DOHH2 (cell line): ENCODE measurements at regions not wholly inside any gene's neighbourhood (a gene's known extent, or its start where the extent isn't known, plus 50 kb on each side); places are given as distances from the start of the nearest gene placed in this dataset.

Experiments
- H3F3A ChIP-seq: fragments of 200-600 bp; sonication (generic), shearing (Covaris generic); 2 replicates; pipeline ENCODE4 v1.6.0; 2016; ENCODE audit warnings: antibody characterized with exemption, mild to moderate bottlenecking; ENCODE audit not compliant: control insufficient read depth, insufficient read depth
- H3K27ac ChIP-seq: fragments of 200-600 bp; sonication (generic); 2 replicates; pipeline ENCODE4 v1.5.1; 2014; ENCODE audit warnings: low read depth, mild to moderate bottlenecking, low read length, moderate library complexity
- H3K27me3 ChIP-seq: fragments of 200-600 bp; sonication (generic); 2 replicates; pipeline ENCODE4 v1.6.1; 2014; ENCODE audit warnings: mild to moderate bottlenecking, low read length, mixed read lengths; ENCODE audit not compliant: control insufficient read depth
- H3K36me3 ChIP-seq: fragments of 200-600 bp; sonication (generic); 2 replicates; pipeline ENCODE4 v1.6.1; 2014; ENCODE audit warnings: mild to moderate bottlenecking, low read length, moderate library complexity, mixed read lengths; ENCODE audit not compliant: control insufficient read depth
- H3K4me1 ChIP-seq: fragments of 200-600 bp; sonication (generic); 2 replicates; pipeline ENCODE4 v1.6.1; 2014; ENCODE audit warnings: mild to moderate bottlenecking, low read length, mixed read lengths; ENCODE audit not compliant: control insufficient read depth
- H3K4me2 ChIP-seq: fragments of 200-600 bp; sonication (generic); 2 replicates; pipeline ENCODE4 v1.6.0; 2014; ENCODE audit warnings: mild to moderate bottlenecking, low read length, moderate library complexity
- H3K4me3 ChIP-seq: fragments of 200-600 bp; sonication (generic); 2 replicates; pipeline ENCODE4 v1.5.1; 2014; ENCODE audit warnings: mild to moderate bottlenecking, low read length, mixed read lengths
- H3K79me2 ChIP-seq: fragments of 200-600 bp; sonication (generic); 2 replicates; pipeline ENCODE4 v1.6.1; 2014; ENCODE audit warnings: mild to moderate bottlenecking, low read length, mixed read lengths; ENCODE audit not compliant: control insufficient read depth
- H3K9me2 ChIP-seq: fragments of 200-600 bp; sonication (generic); replicated peaks from 2 replicates; pipeline ENCODE4 v1.6.1; 2014; ENCODE audit warnings: mild to moderate bottlenecking, low read length, mixed read lengths; ENCODE audit not compliant: control insufficient read depth
- H3K9me3 ChIP-seq: fragments of 200-600 bp; sonication (generic); 2 replicates; pipeline ENCODE4 v1.6.1; 2014; ENCODE audit warnings: antibody characterized with exemption, low read length, mixed read lengths; ENCODE audit not compliant: control insufficient read depth, insufficient read depth
- H4K20me1 ChIP-seq: fragments of 200-600 bp; sonication (generic); 2 replicates; pipeline ENCODE4 v1.6.0; 2014; ENCODE audit warnings: low read depth, mild to moderate bottlenecking, antibody characterized with exemption, low read length, moderate library complexity; ENCODE audit not compliant: control insufficient read depth, insufficient read depth
- CTCF ChIP-seq: fragments of 200-600 bp; sonication (generic); IDR thresholded peaks from one replicate; pipeline ENCODE4 v1.5.1; 2014; ENCODE audit warnings: antibody characterized with exemption, mild to moderate bottlenecking, low read depth, low read length; ENCODE audit not compliant: poor library complexity, severe bottlenecking
- EZH2phosphoT487 ChIP-seq: fragments of 200-600 bp; sonication (generic); IDR thresholded peaks from 2 replicates; pipeline ENCODE4 v1.6.1; 2017; ENCODE audit warnings: borderline replicate concordance, mild to moderate bottlenecking, antibody characterized with exemption, low read length, moderate library complexity, mixed read lengths

- H3F3A ChIP-seq = no peaks in the 10 kb centered on the region
- H3K4me2 ChIP-seq = no peak overlapping the region
- H3K9me2 ChIP-seq = no peaks in the 10 kb centered on the region
- no peaks in the 10 kb centered on the region for H3K36me3 ChIP-seq
- no peak overlapping the region for H3K4me3 ChIP-seq
- H4K20me1 ChIP-seq = no peaks in the 10 kb centered on the region
- no peaks in the 10 kb centered on the region for H3K9me3 ChIP-seq
- TF ChIP-seq EZH2phosphoT487 (no peak), CTCF (no peak)
- no peaks in the 10 kb centered on the region for H3K79me2 ChIP-seq
- H3K27ac ChIP-seq = no peak overlapping the region
- no peaks in the 10 kb centered on the region for H3K4me1 ChIP-seq
- H3K27me3 ChIP-seq = no peaks in the 10 kb centered on the region
Observed at GRCh38 chr5:152329207-152329606, 75.9 kb downstream of the NMUR2 start.

GRCh38 chr5:152315942-152316341 is 89.1 kb downstream of the NMUR2 start:
- Histone ChIP-seq H3K4me3 (no peak overlapping the region), H3K4me2 (no peak overlapping the region), H3K9me3 (no peaks in the 10 kb centered on the region), H3K4me1 (no peaks in the 10 kb centered on the region), H4K20me1 (no peaks in the 10 kb centered on the region), H3K36me3 (no peaks in the 10 kb centered on the region), H3K27ac (no peak overlapping the region), H3K79me2 (no peaks in the 10 kb centered on the region), H3F3A (no peaks in the 10 kb centered on the region), H3K9me2 (no peaks in the 10 kb centered on the region), H3K27me3 (0 out of 2 replicates have a peak, but pooled peaks cover 2% of the 10 kb centered on the region)
- no peak for TF ChIP-seq CTCF
- no peak for TF ChIP-seq EZH2phosphoT487

- Histone ChIP-seq H3K9me2 (no peaks in the 10 kb centered on the region), H3K4me3 (no peak overlapping the region), H3K4me2 (no peak overlapping the region), H3K79me2 (no peaks in the 10 kb centered on the region), H3F3A (no peaks in the 10 kb centered on the region), H4K20me1 (no peaks in the 10 kb centered on the region), H3K27ac (no peak overlapping the region), H3K9me3 (no peaks in the 10 kb centered on the region), H3K27me3 (0 out of 2 replicates have a peak, but pooled peaks cover 2% of the 10 kb centered on the region), H3K36me3 (no peaks in the 10 kb centered on the region), H3K4me1 (no peaks in the 10 kb centered on the region)
- TF ChIP-seq CTCF (no peak), EZH2phosphoT487 (no peak)
Observed at GRCh38 chr5:152314196-152314829, 90.8 kb downstream of the NMUR2 start.
